CD14-positive monocyte (primary cell): ENCODE measurements at regions not wholly inside any gene's neighbourhood (a gene's known extent, or its start where the extent isn't known, plus 50 kb on each side); places are given as distances from the start of the nearest gene placed in this dataset.

Experiments used
- DNase-seq, 3 donors: peaks; one replicate each; pipeline ENCODE4 v3.0.0-alpha.2; 2011 to 2022
- H2AFZ ChIP-seq: 2 replicates; pipeline ENCODE4 v1.6.0; 2012; ENCODE audit warnings: mild to moderate bottlenecking, low read depth, low read length, inconsistent platforms; ENCODE audit not compliant: insufficient read depth, poor library complexity, severe bottlenecking
- H3K27ac ChIP-seq, 2 donors: 1 replicate in 1 of 2; 2 replicates in 1 of 2; pipeline ENCODE4 v1.5.1; 2012 to 2013; ENCODE audit warnings: low read length in 2 of 2, control low read depth in 1 of 2, inconsistent platforms in 1 of 2, low read depth in 1 of 2, mild to moderate bottlenecking in 1 of 2
- H3K27me3 ChIP-seq, 2 donors: one replicate each; pipeline versions ENCODE4 v1.6.0 to v1.6.1; 2011 to 2013; ENCODE audit warnings: low read length in 2 of 2; ENCODE audit not compliant: control insufficient read depth in 2 of 2, insufficient read depth in 2 of 2
- H3K36me3 ChIP-seq, 2 donors: replicated peaks in 1 of 2; 1 replicate in 1 of 2; 2 replicates in 1 of 2; pipeline versions ENCODE4 v1.5.1 to v1.6.1; 2012 to 2013; ENCODE audit warnings: low read length in 2 of 2, control low read depth in 1 of 2, inconsistent platforms in 1 of 2, mild to moderate bottlenecking in 1 of 2; ENCODE audit not compliant: insufficient read depth in 2 of 2, control insufficient read depth in 1 of 2
- H3K4me1 ChIP-seq, 2 donors: 1 replicate in 1 of 2; 2 replicates in 1 of 2; pipeline versions ENCODE4 v1.5.1 to v1.6.1; 2012 to 2013; ENCODE audit warnings: low read length in 2 of 2, control low read depth in 1 of 2, inconsistent platforms in 1 of 2, mild to moderate bottlenecking in 1 of 2, moderate library complexity in 1 of 2; ENCODE audit not compliant: insufficient read depth in 2 of 2, control insufficient read depth in 1 of 2
- H3K4me2 ChIP-seq: replicated peaks from 2 replicates; pipeline ENCODE3; 2012; ENCODE audit warnings: low read length, moderate library complexity, mild to moderate bottlenecking; ENCODE audit not compliant: poor library complexity, severe bottlenecking; ENCODE audit errors: extremely low read depth
- H3K4me3 ChIP-seq, 3 experiments: fragments of 200-600 bp in 1 of 3; sonication (generic) in 1 of 3; replicated peaks in 1 of 3; 1 replicate in 2 of 3; 2 replicates in 1 of 3; pipeline ENCODE4 v1.5.1; 2011 to 2013; ENCODE audit warnings: low read length in 3 of 3, mild to moderate bottlenecking in 3 of 3, control low read depth in 2 of 3, low read depth in 2 of 3, inconsistent platforms in 1 of 3, moderate library complexity in 1 of 3
- H3K79me2 ChIP-seq: 2 replicates; pipeline ENCODE4 v1.6.0; 2012; ENCODE audit warnings: mild to moderate bottlenecking, control low read depth, inconsistent platforms, low read length, moderate library complexity; ENCODE audit not compliant: insufficient read depth
- H3K9ac ChIP-seq: 2 replicates; pipeline ENCODE4 v1.6.0; 2017; ENCODE audit warnings: low read length, mild to moderate bottlenecking; ENCODE audit not compliant: insufficient read depth, poor library complexity, severe bottlenecking
- H3K9me3 ChIP-seq, 2 donors: replicated peaks in 1 of 2; 1 replicate in 1 of 2; 2 replicates in 1 of 2; pipeline versions ENCODE4 v1.5.1 to v1.6.1; 2012 to 2013; ENCODE audit warnings: low read length in 2 of 2, control low read depth in 1 of 2; ENCODE audit not compliant: control insufficient read depth in 1 of 2, insufficient read depth in 1 of 2
- H4K20me1 ChIP-seq: 2 replicates; pipeline ENCODE4 v1.6.0; 2012; ENCODE audit warnings: mild to moderate bottlenecking, low read length, control low read depth, moderate library complexity; ENCODE audit not compliant: insufficient read depth
- H3K27ac Mint-ChIP-seq, 7 donors: one replicate each; pipeline ENCODE4 v1.8.0; 2020; ENCODE audit warnings: mild to moderate bottlenecking in 7 of 7, mixed read lengths in 7 of 7, moderate library complexity in 6 of 7, inconsistent platforms in 2 of 7
- H3K27me3 Mint-ChIP-seq, 3 donors: one replicate each; pipeline ENCODE4 v1.8.0; 2021 to 2022; ENCODE audit warnings: low read depth in 3 of 3, mild to moderate bottlenecking in 3 of 3, mixed read lengths in 3 of 3, moderate library complexity in 3 of 3, inconsistent platforms in 1 of 3
- H3K36me3 Mint-ChIP-seq, 2 donors: one replicate each; pipeline ENCODE4 v1.8.0; 2020; ENCODE audit warnings: mixed read lengths in 2 of 2, inconsistent platforms in 1 of 2, mild to moderate bottlenecking in 1 of 2
- H3K4me1 Mint-ChIP-seq: one replicate; pipeline ENCODE4 v1.8.0; 2020; ENCODE audit warnings: mild to moderate bottlenecking, mixed read lengths
- H3K4me3 Mint-ChIP-seq, 2 donors: one replicate each; pipeline ENCODE4 v1.8.0; 2020; ENCODE audit warnings: mild to moderate bottlenecking in 2 of 2, mixed read lengths in 2 of 2, moderate library complexity in 1 of 2
- H3K9me3 Mint-ChIP-seq, 7 donors: one replicate each; pipeline ENCODE4 v1.8.0; 2020 to 2022; ENCODE audit warnings: mixed read lengths in 7 of 7, mild to moderate bottlenecking in 6 of 7, moderate library complexity in 6 of 7, inconsistent platforms in 2 of 7
- CTCF ChIP-seq: fragments of 200-600 bp; IDR thresholded peaks from one replicate; pipeline ENCODE4 v1.8.0; 2022; ENCODE audit warnings: antibody characterized with exemption, mild to moderate bottlenecking
- WGBS: methylation state at CpG from one replicate; pipeline ENCODE4 v1.1.5; 2013; ENCODE audit warnings: missing lambda C conversion rate; ENCODE audit not compliant: insufficient coverage; 5-methylcytosine and 5-hydroxymethylcytosine counted together
- intact Hi-C, 2 donors: fragments of 100-400 bp; cut with micrococcal nuclease; formaldehyde crosslinking; loops; one replicate each; pipeline versions ENCODE4 v1.15.0 to v1.15.1; 2023

GRCh38 chr1:29513357-29513756, 277.0 kb downstream of the PTPRU start:
- Histone ChIP-seq H3K9me3 (no peaks in the 10 kb centered on the region), H3K36me3 (no peaks in the 10 kb centered on the region), H3K4me3 (no peak overlapping the region), H3K27ac (no peak overlapping the region), H3K9ac (no peak overlapping the region), H4K20me1 (no peaks in the 10 kb centered on the region), H3K27me3 (no peaks in the 10 kb centered on the region), H3K4me2 (no peak overlapping the region), H3K4me1 (no peaks in the 10 kb centered on the region), H3K79me2 (no peaks in the 10 kb centered on the region), H2AFZ (no peak overlapping the region)
- intact Hi-C loops, result no loop called here
- H3K36me3 Mint-ChIP-seq, result no peaks in the 10 kb centered on the region
- peaks cover 0 to 1% (median 0%) of the 10 kb centered on the region in 7 donors for H3K9me3 Mint-ChIP-seq
- 73% methylated on average over 5 of the region's 5 CpGs for WGBS
- no peak for TF ChIP-seq CTCF
- H3K4me3 Mint-ChIP-seq, result no peak overlapping the region
- no peak overlapping the region for H3K27ac Mint-ChIP-seq
- H3K27me3 Mint-ChIP-seq, result peaks cover 2 to 20% (median 8%) of the 10 kb centered on the region in 3 donors
- DNase-seq, result no peak
- no peaks in the 10 kb centered on the region for H3K4me1 Mint-ChIP-seq

- Histone ChIP-seq H3K4me2 (no peak overlapping the region), H4K20me1 (no peaks in the 10 kb centered on the region), H3K79me2 (no peaks in the 10 kb centered on the region), H3K36me3 (no peaks in the 10 kb centered on the region), H3K27ac (no peak overlapping the region), H3K9me3 (no peaks in the 10 kb centered on the region), H3K27me3 (no peaks in the 10 kb centered on the region), H3K9ac (no peak overlapping the region), H2AFZ (no peak overlapping the region), H3K4me1 (no peaks in the 10 kb centered on the region), H3K4me3 (no peak overlapping the region)
- TF ChIP-seq CTCF, result no peak
- intact Hi-C loops, result no loop called here
- H3K27ac Mint-ChIP-seq, result no peak overlapping the region
- no peak for DNase-seq
- H3K36me3 Mint-ChIP-seq, result no peaks in the 10 kb centered on the region
- H3K4me1 Mint-ChIP-seq, result no peaks in the 10 kb centered on the region
- H3K9me3 Mint-ChIP-seq, result peaks cover 0 to 1% (median 0%) of the 10 kb centered on the region in 7 donors
- H3K4me3 Mint-ChIP-seq, result no peak overlapping the region
- peaks cover 2 to 23% (median 9%) of the 10 kb centered on the region in 3 donors for H3K27me3 Mint-ChIP-seq
- WGBS, result 89% methylated on average over 3 of the region's 6 CpGs
These were observed 275.1 kb downstream of the PTPRU start for GRCh38 chr1:29511436-29511835.
